Breast epithelium (tissue), 3 donors: ENCODE measurements at regions not wholly inside any gene's neighbourhood (a gene's known extent, or its start where the extent isn't known, plus 50 kb on each side); places are given as distances from the start of the nearest gene placed in this dataset.

ENCODE experiments used
- CTCF ChIP-seq, 3 donors: fragments of 450-650 bp; IDR thresholded peaks; one replicate each; pipeline ENCODE4 v1.5.1; 2016 to 2017; ENCODE audit warnings: antibody characterized with exemption in 3 of 3, mild to moderate bottlenecking in 3 of 3, moderate library complexity in 3 of 3
- POLR2A ChIP-seq: fragments of 450-650 bp; IDR thresholded peaks from one replicate; pipeline ENCODE4 v1.6.1; 2016; ENCODE audit warnings: antibody characterized with exemption, mild to moderate bottlenecking, moderate library complexity

DNA sequence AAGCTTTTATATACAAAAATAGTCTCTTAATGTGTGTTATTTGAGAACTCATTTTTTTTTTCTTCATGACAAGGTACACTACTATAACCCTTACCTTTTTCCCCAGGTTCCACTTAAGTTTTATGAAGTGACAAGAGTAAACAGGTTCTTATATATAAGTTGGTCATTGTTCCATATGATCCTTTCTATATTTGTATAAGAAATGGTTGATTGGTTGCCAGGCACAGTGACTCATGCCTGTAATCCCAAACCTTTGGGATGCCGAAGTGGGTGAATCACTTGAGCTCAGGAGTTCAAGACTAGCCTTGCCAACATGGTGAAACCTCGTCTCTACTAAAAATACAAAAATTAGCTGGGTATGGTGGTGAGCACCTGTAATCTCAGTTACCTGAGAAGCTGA, 108.3 kb downstream of the PCSK1 start:
- no peak for TF ChIP-seq CTCF (IDR thresholded peaks at IDR 0.05)
- no peak for TF ChIP-seq POLR2A
